ENCODE measurements at regions not wholly inside any gene's neighbourhood (a gene's known extent, or its start where the extent isn't known, plus 50 kb on each side); places are given as distances from the start of the nearest gene placed in this dataset.

- no peak for TF ChIP-seq EZH2 (IDR thresholded peaks at IDR 0.05; ENCODE audit: low read length, unreplicated experiment)
- intact Hi-C loops (cut with micrococcal nuclease) = no loop called here
- no peak overlapping the region for H3K9ac ChIP-seq (ENCODE audit: low read length)
- H3K79me2 ChIP-seq (ENCODE audit: low read length) = no peaks in the 10 kb centered on the region
- CTCF ChIA-PET = no interaction called here
- ATAC-seq = no peak
- no peak overlapping the region for H3K27ac ChIP-seq (ENCODE audit: low read length)
- no peaks in the 10 kb centered on the region for H3F3A ChIP-seq (ENCODE audit: low read length, unreplicated experiment)
- H3K4me2 ChIP-seq (ENCODE audit: low read length) = no peak overlapping the region
- H2AFZ ChIP-seq (ENCODE audit: low read length) = no peak overlapping the region
- H3K4me3 ChIP-seq (ENCODE audit: low read length) = no peak overlapping the region
- no peaks in the 10 kb centered on the region for H4K20me1 ChIP-seq (ENCODE audit: low read length)
- H3K9me3 ChIP-seq (ENCODE audit: low read length) = no peaks in the 10 kb centered on the region
- BruUV-seq (replicated peaks) = no TSS peak
- no peaks in the 10 kb centered on the region for H3K36me3 ChIP-seq (ENCODE audit: low read depth, low read length)
- H3K4me1 ChIP-seq (ENCODE audit: insufficient read depth, low read length) = no peaks in the 10 kb centered on the region
- no peaks in the 10 kb centered on the region for H3K9me2 ChIP-seq (replicated peaks; ENCODE audit: low read length)
- peaks cover 43% of the 10 kb centered on the region for H3K27me3 ChIP-seq (ENCODE audit: low read length)
- DNase-seq = no peak
- POLR2A ChIA-PET (ENCODE audit: unreplicated experiment) = no interaction called here
Measured at GRCh38 chr7:25408012-25408687, 179.9 kb upstream of the NPVF start.

GRCh38 chr7:25408876-25409275 lies 180.6 kb upstream of the NPVF start:
- no peak for ATAC-seq
- no TSS peak for BruUV-seq (replicated peaks)
- Histone ChIP-seq H3F3A (ENCODE audit: low read length, unreplicated experiment) (no peaks in the 10 kb centered on the region), H3K4me1 (ENCODE audit: insufficient read depth, low read length) (no peaks in the 10 kb centered on the region), H3K9me3 (ENCODE audit: low read length) (no peaks in the 10 kb centered on the region), H3K4me3 (ENCODE audit: low read length) (no peak overlapping the region), H3K4me2 (ENCODE audit: low read length) (no peak overlapping the region), H3K9ac (ENCODE audit: low read length) (no peak overlapping the region), H3K79me2 (ENCODE audit: low read length) (no peaks in the 10 kb centered on the region), H3K27ac (ENCODE audit: low read length) (no peak overlapping the region), H3K27me3 (ENCODE audit: low read length) (peaks cover 37% of the 10 kb centered on the region), H3K9me2 (replicated peaks; ENCODE audit: low read length) (no peaks in the 10 kb centered on the region), H3K36me3 (ENCODE audit: low read depth, low read length) (no peaks in the 10 kb centered on the region), H4K20me1 (ENCODE audit: low read length) (no peaks in the 10 kb centered on the region), H2AFZ (ENCODE audit: low read length) (no peak overlapping the region)
- TF ChIP-seq CTCF (conservative IDR thresholded peaks at IDR 0.05; ENCODE audit: low read depth, low read length) (no peak), EZH2phosphoT487 (IDR thresholded peaks at IDR 0.05; ENCODE audit: borderline replicate concordance, low read length) (no peak), EZH2 (IDR thresholded peaks at IDR 0.05; ENCODE audit: low read length, unreplicated experiment) (no peak)
- intact Hi-C loops (cut with micrococcal nuclease) = no loop called here
- POLR2A ChIA-PET (ENCODE audit: unreplicated experiment) = no interaction called here
- DNase-seq = no peak
- CTCF ChIA-PET = no interaction called here

GRCh38 chr7:25409897-25410636 lies 181.8 kb upstream of the NPVF start:
- TF ChIP-seq CTCF (conservative IDR thresholded peaks at IDR 0.05; ENCODE audit: low read depth, low read length) (no peak), EZH2phosphoT487 (IDR thresholded peaks at IDR 0.05; ENCODE audit: borderline replicate concordance, low read length) (no peak), EZH2 (IDR thresholded peaks at IDR 0.05; ENCODE audit: low read length, unreplicated experiment) (no peak)
- no peak overlapping the region for H3K4me3 ChIP-seq (ENCODE audit: low read length)
- intact Hi-C loops (cut with micrococcal nuclease) = no loop called here
- no peak overlapping the region for H3K27ac ChIP-seq (ENCODE audit: low read length)
- POLR2A ChIA-PET (ENCODE audit: unreplicated experiment) = no interaction called here
- no peaks in the 10 kb centered on the region for H3K36me3 ChIP-seq (ENCODE audit: low read depth, low read length)
- H2AFZ ChIP-seq (ENCODE audit: low read length) = no peak overlapping the region
- no peaks in the 10 kb centered on the region for H4K20me1 ChIP-seq (ENCODE audit: low read length)
- ATAC-seq = no peak
- DNase-seq = no peak
- H3K9ac ChIP-seq (ENCODE audit: low read length) = no peak overlapping the region
- no peaks in the 10 kb centered on the region for H3K79me2 ChIP-seq (ENCODE audit: low read length)
- H3F3A ChIP-seq (ENCODE audit: low read length, unreplicated experiment) = no peaks in the 10 kb centered on the region
- no peaks in the 10 kb centered on the region for H3K9me3 ChIP-seq (ENCODE audit: low read length)
- CTCF ChIA-PET = no interaction called here
- BruUV-seq (replicated peaks) = no TSS peak
- peaks cover 31% of the 10 kb centered on the region for H3K27me3 ChIP-seq (ENCODE audit: low read length)
- no peaks in the 10 kb centered on the region for H3K4me1 ChIP-seq (ENCODE audit: insufficient read depth, low read length)
- H3K4me2 ChIP-seq (ENCODE audit: low read length) = no peak overlapping the region
- H3K9me2 ChIP-seq (replicated peaks; ENCODE audit: low read length) = no peaks in the 10 kb centered on the region

All from PC-3 (cell line).